ENCODE measurements at regions not wholly inside any gene's neighbourhood (a gene's known extent, or its start where the extent isn't known, plus 50 kb on each side); places are given as distances from the start of the nearest gene placed in this dataset.

- peak in 1 of 3 donors; percentile 7 for DNase-seq
- H3K4me1 ChIP-seq: no peaks in the 10 kb centered on the region
- no peaks in the 10 kb centered on the region for H3K9me3 ChIP-seq
- no peak overlapping the region for H3K4me3 ChIP-seq
- H3K36me3 ChIP-seq: no peaks in the 10 kb centered on the region
- H3K27ac ChIP-seq: no peak overlapping the region
- H3K27me3 ChIP-seq: no peaks in the 10 kb centered on the region
- no peak for TF ChIP-seq POLR2A (IDR thresholded peaks at IDR 0.05)
- TF ChIP-seq, protein P1, sequence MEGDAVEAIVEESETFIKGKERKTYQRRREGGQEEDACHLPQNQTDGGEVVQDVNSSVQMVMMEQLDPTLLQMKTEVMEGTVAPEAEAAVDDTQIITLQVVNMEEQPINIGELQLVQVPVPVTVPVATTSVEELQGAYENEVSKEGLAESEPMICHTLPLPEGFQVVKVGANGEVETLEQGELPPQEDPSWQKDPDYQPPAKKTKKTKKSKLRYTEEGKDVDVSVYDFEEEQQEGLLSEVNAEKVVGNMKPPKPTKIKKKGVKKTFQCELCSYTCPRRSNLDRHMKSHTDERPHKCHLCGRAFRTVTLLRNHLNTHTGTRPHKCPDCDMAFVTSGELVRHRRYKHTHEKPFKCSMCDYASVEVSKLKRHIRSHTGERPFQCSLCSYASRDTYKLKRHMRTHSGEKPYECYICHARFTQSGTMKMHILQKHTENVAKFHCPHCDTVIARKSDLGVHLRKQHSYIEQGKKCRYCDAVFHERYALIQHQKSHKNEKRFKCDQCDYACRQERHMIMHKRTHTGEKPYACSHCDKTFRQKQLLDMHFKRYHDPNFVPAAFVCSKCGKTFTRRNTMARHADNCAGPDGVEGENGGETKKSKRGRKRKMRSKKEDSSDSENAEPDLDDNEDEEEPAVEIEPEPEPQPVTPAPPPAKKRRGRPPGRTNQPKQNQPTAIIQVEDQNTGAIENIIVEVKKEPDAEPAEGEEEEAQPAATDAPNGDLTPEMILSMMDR (IDR thresholded peaks at IDR 0.05): no peak
These were observed 169.2 kb upstream of the HS6ST1 start for GRCh38 chr2:128487650-128488387.

GRCh38 chr2:128488434-128488833 is 169.8 kb upstream of the HS6ST1 start:
- Histone ChIP-seq H3K4me1 (no peaks in the 10 kb centered on the region), H3K36me3 (no peaks in the 10 kb centered on the region), H3K9me3 (no peaks in the 10 kb centered on the region), H3K4me3 (no peak overlapping the region), H3K27me3 (no peaks in the 10 kb centered on the region), H3K27ac (no peak overlapping the region)
- no peak for TF ChIP-seq POLR2A (IDR thresholded peaks at IDR 0.05)
- TF ChIP-seq, protein P1 (IDR thresholded peaks at IDR 0.05): no peak
- no peak for DNase-seq

DNA sequence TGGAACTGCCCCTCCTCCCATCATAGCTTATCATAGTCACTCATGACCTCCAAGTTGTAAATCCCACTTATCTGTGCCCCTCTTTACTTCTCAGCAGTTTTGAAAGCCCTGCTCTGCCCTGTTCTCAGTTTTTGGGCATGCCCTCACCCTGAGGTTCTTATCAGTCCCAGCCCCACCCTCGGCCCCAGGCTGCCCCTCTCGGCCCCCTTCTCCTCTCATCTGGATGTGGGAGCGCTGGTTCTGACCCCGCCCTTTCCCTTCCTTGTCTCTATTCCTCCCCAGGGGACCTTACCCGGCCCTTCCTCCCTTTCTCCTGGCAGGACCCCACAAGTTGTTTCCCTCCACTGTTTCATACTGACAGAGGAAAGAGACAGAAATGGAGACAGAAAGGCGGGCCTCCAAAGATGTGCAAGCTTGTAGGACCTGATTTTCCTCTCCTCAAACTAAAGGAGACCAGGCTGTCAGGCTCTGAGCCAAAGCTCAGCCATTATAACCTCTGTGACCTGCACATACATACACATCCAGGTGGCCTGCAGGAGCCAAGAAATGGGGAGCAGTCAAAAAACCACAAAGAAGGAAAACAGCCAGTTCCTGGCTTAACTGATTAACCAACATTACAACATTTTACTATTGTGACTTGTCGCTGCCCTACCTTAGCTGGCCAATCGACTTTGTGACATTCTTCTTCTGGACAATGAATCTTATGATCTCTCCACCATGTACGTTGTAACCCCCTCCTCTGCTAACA is 171.0 kb upstream of the HS6ST1 start:
- no peak overlapping the region for H3K27ac ChIP-seq
- H3K4me1 ChIP-seq: no peaks in the 10 kb centered on the region

DNA sequence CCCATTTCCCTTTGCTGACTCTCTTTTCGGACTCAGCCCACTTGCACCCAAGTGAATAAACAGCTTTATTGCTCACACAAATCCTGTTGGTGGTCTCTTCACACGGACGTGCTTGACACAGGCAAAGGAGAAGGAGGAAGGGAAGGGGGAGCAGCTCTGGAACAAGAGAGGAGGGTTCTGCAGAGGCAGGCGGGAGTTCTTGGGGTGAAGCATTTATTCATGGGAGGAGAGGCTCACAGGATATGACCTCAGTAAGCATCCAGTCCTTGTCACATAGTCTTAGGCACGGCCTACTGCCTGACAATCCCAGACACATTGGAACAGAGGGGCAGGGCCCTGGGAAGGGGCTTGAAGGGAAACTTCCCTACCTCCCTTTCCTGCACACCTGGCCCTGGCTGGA is 171.7 kb upstream of the HS6ST1 start:
- no peak for TF ChIP-seq POLR2A (IDR thresholded peaks at IDR 0.05)
- TF ChIP-seq, protein P1 (IDR thresholded peaks at IDR 0.05): no peak
- H3K9me3 ChIP-seq: no peaks in the 10 kb centered on the region
- DNase-seq: peak in 1 of 3 donors; percentile 13

More for the DNA sequence above, 171.0 kb upstream of the HS6ST1 start:
- Histone ChIP-seq H3K9me3 (no peaks in the 10 kb centered on the region), H3K27me3 (no peaks in the 10 kb centered on the region), H3K36me3 (no peaks in the 10 kb centered on the region), H3K4me3 (no peak overlapping the region)
- TF ChIP-seq, protein P1 (IDR thresholded peaks at IDR 0.05): no peak
- TF ChIP-seq POLR2A (IDR thresholded peaks at IDR 0.05): no peak
- peak in 1 of 3 donors; percentile 9 for DNase-seq

DNA sequence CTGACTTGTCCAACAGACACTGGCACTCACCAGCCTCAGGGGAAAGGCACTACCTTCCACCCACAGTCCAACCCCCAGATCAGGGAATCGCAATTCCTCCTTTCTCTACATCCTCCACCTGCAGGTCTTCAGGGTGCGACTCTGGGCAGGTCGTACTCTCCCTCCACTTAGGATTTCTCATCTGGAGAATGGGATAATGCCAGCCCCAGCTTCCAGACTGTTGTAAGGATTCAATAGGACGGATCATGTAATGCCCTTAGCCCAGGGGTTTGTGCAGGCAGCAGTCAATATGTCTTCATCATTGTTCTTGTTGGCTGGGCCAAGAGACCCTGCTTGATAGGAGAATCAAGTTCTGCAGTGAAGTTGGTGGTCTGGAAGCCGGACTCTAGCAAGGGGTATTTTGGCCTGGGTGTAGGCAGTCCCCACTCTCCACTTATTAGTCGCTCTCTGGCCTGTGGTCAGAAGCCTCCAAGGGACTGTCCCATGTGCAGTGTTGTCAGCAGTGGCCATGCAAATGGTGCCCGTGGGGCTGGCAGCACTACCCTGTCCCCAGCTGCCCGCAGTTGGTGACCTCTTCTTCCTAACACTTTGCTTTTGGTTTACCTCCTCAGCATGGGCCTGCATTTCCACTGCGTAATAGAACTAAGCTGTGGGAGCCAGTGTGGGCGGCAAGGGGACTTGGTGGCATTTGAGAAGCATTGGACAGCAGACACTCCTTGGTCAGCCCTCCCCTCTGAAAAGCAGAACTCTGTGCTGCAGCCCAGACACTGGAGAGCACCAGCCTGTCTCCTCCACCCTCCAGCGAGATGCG is 172.4 kb upstream of the HS6ST1 start:
- DNase-seq: peak in 1 of 3 donors; percentile 2
- Histone ChIP-seq H3K27ac (no peak overlapping the region), H3K4me1 (no peaks in the 10 kb centered on the region), H3K4me3 (no peak overlapping the region), H3K36me3 (no peaks in the 10 kb centered on the region), H3K27me3 (no peaks in the 10 kb centered on the region), H3K9me3 (no peaks in the 10 kb centered on the region)
- TF ChIP-seq POLR2A (IDR thresholded peaks at IDR 0.05): no peak
- TF ChIP-seq, protein P1 (IDR thresholded peaks at IDR 0.05): no peak

More for the DNA sequence above, 171.7 kb upstream of the HS6ST1 start:
- Histone ChIP-seq H3K4me3 (no peak overlapping the region), H3K27ac (no peak overlapping the region), H3K36me3 (no peaks in the 10 kb centered on the region), H3K27me3 (no peaks in the 10 kb centered on the region), H3K4me1 (no peaks in the 10 kb centered on the region)

Measured in Peyer's patch (tissue), 4 donors.